NCI-H69 (cell line): ENCODE measurements at regions not wholly inside any gene's neighbourhood (a gene's known extent, or its start where the extent isn't known, plus 50 kb on each side); places are given as distances from the start of the nearest gene placed in this dataset.
"Not testable (repeated sequence)": the region's sequence is repeated elsewhere in the genome, so short reads cannot be mapped to it uniquely, and the experiment has no call there.

Source experiments
- DNase-seq: peaks from one replicate; lab custom pipeline; 2025; lab: John Stamatoyannopoulos, UW

DNA sequence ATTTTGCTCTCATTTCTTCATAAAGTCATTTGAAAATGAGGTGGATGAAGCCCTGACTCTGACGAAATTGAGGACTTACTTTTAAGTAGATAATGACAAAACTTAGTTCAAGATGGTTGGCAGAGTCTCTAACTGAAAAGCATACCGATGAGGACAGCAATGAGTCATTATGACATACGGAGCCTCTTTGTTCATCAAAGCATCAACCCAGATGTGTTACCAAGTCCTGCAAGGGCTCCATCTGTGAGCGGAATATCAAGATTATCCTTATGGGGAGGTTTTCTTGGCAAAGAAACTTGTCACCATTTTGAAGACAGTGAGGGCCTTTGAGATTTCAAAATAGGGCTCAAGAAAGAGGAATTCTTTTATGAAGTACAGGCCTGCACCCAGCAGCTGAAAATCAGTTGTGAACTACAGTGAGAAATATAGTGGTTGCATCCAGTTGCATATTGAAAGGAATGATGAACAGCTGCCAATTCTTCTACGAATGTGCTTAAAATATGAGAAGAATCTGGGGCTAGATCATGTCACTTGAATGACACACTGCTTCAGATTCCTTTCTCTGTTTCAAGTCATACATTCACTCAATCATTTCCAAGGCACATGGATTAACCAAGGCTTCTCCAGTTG lies 86.6 kb upstream of the SLC24A2 start:
- DNase-seq = no peak

DNA sequence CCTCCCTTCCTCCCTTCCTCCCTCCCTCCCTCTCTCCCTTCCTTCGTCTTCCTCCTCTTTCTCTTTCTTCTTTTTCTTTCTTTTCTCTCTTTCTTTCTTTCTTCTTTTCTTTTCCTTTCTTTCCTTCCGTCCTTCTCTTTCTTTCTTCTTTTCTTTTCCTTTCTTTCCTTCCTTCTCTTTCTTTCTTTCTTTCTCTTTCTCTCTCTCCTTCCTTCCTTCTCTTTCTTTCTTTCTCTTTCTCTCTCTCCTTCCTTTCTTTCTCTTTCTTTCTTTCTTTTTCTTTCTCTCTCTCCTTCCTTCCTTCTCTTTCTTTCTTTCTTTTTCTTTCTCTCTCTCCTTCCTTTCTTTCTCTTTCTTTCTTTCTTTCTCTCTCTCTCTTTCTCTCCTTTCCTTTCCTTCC lies 84.4 kb upstream of the SLC24A2 start:
- not testable (repeated sequence) for DNase-seq

DNA sequence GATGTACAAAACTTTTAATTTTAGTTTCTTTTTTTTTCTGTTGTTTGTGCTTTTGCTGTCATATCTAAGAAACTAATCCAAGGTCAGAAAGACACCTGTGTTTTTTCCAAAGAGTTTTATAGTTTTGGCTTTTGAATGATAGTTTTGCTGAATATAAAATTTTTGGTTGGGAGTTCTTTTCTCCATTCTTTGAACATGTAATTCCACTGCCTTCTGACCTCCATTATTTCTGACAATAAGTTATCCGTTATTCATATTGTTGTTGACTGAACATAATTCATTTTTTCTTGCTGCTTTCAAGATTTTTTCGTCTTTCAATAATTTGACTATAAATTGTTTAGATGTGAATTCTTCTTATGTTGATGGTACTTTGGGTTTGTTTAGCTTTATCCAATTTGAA lies 82.2 kb upstream of the SLC24A2 start:
- DNase-seq = no peak

DNA sequence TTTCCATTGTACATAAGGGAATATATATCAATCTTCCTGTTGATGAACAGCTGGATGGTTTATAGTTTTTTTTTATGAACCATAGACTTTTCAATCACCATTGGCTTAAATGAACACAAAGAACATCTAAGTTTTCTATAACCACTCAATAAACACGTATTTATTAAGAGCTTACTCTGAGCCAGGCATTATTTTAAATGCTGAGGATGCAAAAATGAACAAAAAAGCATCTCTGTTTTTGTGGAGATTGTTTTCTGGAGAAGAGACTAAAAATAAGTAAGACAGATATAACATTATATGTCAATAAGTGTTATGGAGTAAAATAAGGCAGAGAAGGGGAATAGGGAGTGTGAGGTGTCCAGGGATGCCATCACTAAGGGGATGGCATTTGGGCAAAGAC lies 52.1 kb upstream of the SLC24A2 start:
- no peak for DNase-seq
